GM12891 (cell line): ENCODE measurements at regions not wholly inside any gene's neighbourhood (a gene's known extent, or its start where the extent isn't known, plus 50 kb on each side); places are given as distances from the start of the nearest gene placed in this dataset.

Experiments
- POLR2AphosphoS5 ChIP-seq: IDR thresholded peaks from 2 replicates; pipeline ENCODE4 v1.6.1; 2011; ENCODE audit warnings: low read depth, low read length, control low read depth
- TAF1 ChIP-seq: IDR thresholded peaks from 2 replicates; pipeline ENCODE4 v1.6.1; 2011; ENCODE audit warnings: low read depth, low read length, control low read depth

DNA sequence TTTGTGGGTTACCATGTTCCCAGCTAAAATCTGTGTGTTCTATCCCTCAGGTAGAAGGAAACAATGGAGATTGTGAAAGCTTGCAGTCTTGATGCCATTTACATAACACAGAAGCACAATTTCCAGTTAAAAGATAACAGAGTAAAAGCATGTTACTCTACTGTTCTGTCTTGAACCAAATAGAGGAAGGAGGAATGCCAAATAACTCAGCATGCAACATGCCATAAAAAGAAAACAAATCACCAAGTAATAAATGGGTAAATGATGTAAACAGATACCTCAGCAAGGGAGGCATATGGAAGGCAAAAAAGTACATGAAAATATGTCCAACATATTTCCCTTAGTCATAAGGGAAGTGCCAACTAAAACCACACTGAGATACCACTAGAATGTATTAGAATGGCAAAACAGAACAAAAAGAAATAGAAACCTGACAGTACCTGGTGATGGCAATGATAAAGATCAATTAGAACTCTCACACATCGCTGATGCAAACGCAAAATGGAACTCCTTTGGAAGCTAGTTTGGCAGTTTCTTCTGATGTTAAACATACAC lies 502.6 kb upstream of the HS3ST1 start:
- TF ChIP-seq TAF1 (no peak), POLR2AphosphoS5 (no peak)
